ACHN (cell line): ENCODE measurements at regions not wholly inside any gene's neighbourhood (a gene's known extent, or its start where the extent isn't known, plus 50 kb on each side); places are given as distances from the start of the nearest gene placed in this dataset.
A peak's percentile ranks its signal among the peaks of the same experiment; 100 is the strongest.

Source experiments
- DNase-seq: peaks from one replicate; pipeline ENCODE4 v3.0.0-alpha.2; 2015
- in situ Hi-C: cut with HindIII; loops from 2 replicates; pipeline ENCODE4 v1.10.0; 2017; ENCODE audit warnings: low sequenced_read_pairs, low pct_ligation_motif_present, low pct_unique_long_range_greater_than_20kb

- in situ Hi-C loops: no loop called here
Measured at GRCh38 chr3:144060881-144061280, 89.3 kb downstream of the DIPK2A start.

GRCh38 chr3:144063306-144063705, 91.7 kb downstream of the DIPK2A start:
- DNase-seq: no peak
- in situ Hi-C loops: no loop called here

More at GRCh38 chr3:144060881-144061280, 89.3 kb downstream of the DIPK2A start:
- DNase-seq: no peak

- DNase-seq: no peak
- in situ Hi-C loops: no loop called here
Measured at GRCh38 chr3:144067059-144067458, 95.4 kb downstream of the DIPK2A start.

GRCh38 chr3:144073698-144074097, 102.1 kb downstream of the DIPK2A start:
- DNase-seq: no peak
- in situ Hi-C loops: no loop called here

GRCh38 chr3:144079634-144080033, 108.0 kb downstream of the DIPK2A start:
- no peak for DNase-seq
- in situ Hi-C loops: no loop called here

GRCh38 chr3:144084929-144085328, 113.3 kb downstream of the DIPK2A start:
- DNase-seq: no peak
- in situ Hi-C loops: no loop called here

- in situ Hi-C loops: no loop called here
- DNase-seq: no peak
Measured at GRCh38 chr3:144085964-144086363, 114.3 kb downstream of the DIPK2A start.

- in situ Hi-C loops: no loop called here
- DNase-seq: peak; percentile 2
Measured at GRCh38 chr3:144096016-144096415, 124.4 kb downstream of the DIPK2A start.

- DNase-seq: no peak
- in situ Hi-C loops: no loop called here
Measured at GRCh38 chr3:144097163-144097562, 125.5 kb downstream of the DIPK2A start.

GRCh38 chr3:144098691-144099090, 127.1 kb downstream of the DIPK2A start:
- DNase-seq: no peak
- in situ Hi-C loops: no loop called here

- in situ Hi-C loops: no loop called here
Measured at GRCh38 chr3:144102421-144102820, 130.8 kb downstream of the DIPK2A start.

GRCh38 chr3:144104186-144104585, 132.6 kb downstream of the DIPK2A start:
- in situ Hi-C loops: no loop called here
- DNase-seq: no peak

More at GRCh38 chr3:144102421-144102820, 130.8 kb downstream of the DIPK2A start:
- no peak for DNase-seq

- in situ Hi-C loops: no loop called here
- no peak for DNase-seq
Measured at GRCh38 chr3:144104679-144105078, 133.1 kb downstream of the DIPK2A start.

GRCh38 chr3:144105542-144105941, 133.9 kb downstream of the DIPK2A start:
- DNase-seq: peak; percentile 51
- in situ Hi-C loops: no loop called here

GRCh38 chr3:144106970-144107369, 135.3 kb downstream of the DIPK2A start:
- in situ Hi-C loops: no loop called here
- DNase-seq: no peak

GRCh38 chr3:144107923-144108322, 136.3 kb downstream of the DIPK2A start:
- in situ Hi-C loops: no loop called here
- DNase-seq: no peak

GRCh38 chr3:144109944-144110343, 138.3 kb downstream of the DIPK2A start:
- in situ Hi-C loops: no loop called here
- no peak for DNase-seq

GRCh38 chr3:144112036-144112435, 140.4 kb downstream of the DIPK2A start:
- no peak for DNase-seq
- in situ Hi-C loops: no loop called here

GRCh38 chr3:144112437-144112836, 140.8 kb downstream of the DIPK2A start:
- in situ Hi-C loops: no loop called here

GRCh38 chr3:144114767-144115166, 143.1 kb downstream of the DIPK2A start:
- in situ Hi-C loops: no loop called here
- DNase-seq: no peak

More at GRCh38 chr3:144112437-144112836, 140.8 kb downstream of the DIPK2A start:
- no peak for DNase-seq

- DNase-seq: no peak
- in situ Hi-C loops: no loop called here
Measured at GRCh38 chr3:144119633-144120032, 148.0 kb downstream of the DIPK2A start.
